IMR-90 (cell line): ENCODE measurements at regions not wholly inside any gene's neighbourhood (a gene's known extent, or its start where the extent isn't known, plus 50 kb on each side); places are given as distances from the start of the nearest gene placed in this dataset.

Source experiments
- ATAC-seq: fragments of 200-7000 bp; cut with Tn5 transposase; 2 replicates; pipeline ENCODE4 v1.9.1; 2020; ENCODE audit warnings: low read depth, mild to moderate bottlenecking, moderate library complexity
- BruUV-seq: library from RNA; stranded (reverse); fragments of 400-500 nt; replicated peaks from 2 replicates; lab custom pipeline; 2021; lab: Mats Ljungman, UMichigan
- CTCF ChIA-PET: fragments of 300-600 bp; formaldehyde crosslinking; extraction: SDS; loops from one replicate; lab custom pipeline; 2021; ENCODE audit warnings: antibody characterized with exemption; lab: Yijun Ruan, JAX
- POLR2A ChIA-PET: fragments of 300-600 bp; sonication (Branson Sonifier 250); formaldehyde crosslinking; loops from one replicate; lab custom pipeline; 2022; ENCODE audit warnings: antibody characterized with exemption; ENCODE audit not compliant: unreplicated experiment; lab: Charles Lee
- DNase-seq: peaks from one replicate; pipeline ENCODE4 v3.0.0; 2013
- H2AFZ ChIP-seq: replicated peaks from 2 replicates; pipeline ENCODE3; 2013; ENCODE audit warnings: low read length, mild to moderate bottlenecking; ENCODE audit not compliant: poor library complexity
- H2AK5ac ChIP-seq: 2 replicates; pipeline ENCODE4 v1.6.1; 2013; ENCODE audit warnings: low read depth, low read length, inconsistent platforms
- H2AK9ac ChIP-seq: replicated peaks from 2 replicates; pipeline ENCODE3; 2013; ENCODE audit warnings: mild to moderate bottlenecking, low read depth, low read length, moderate library complexity; ENCODE audit not compliant: poor library complexity
- H2BK120ac ChIP-seq: 2 replicates; pipeline ENCODE4 v1.6.1; 2013; ENCODE audit warnings: low read depth, low read length, inconsistent platforms
- H2BK15ac ChIP-seq: 3 replicates; pipeline ENCODE4 v1.6.1; 2013; ENCODE audit warnings: low read depth, low read length, inconsistent platforms
- H2BK20ac ChIP-seq: 2 replicates; pipeline ENCODE4 v1.6.1; 2013; ENCODE audit warnings: low read depth, mild to moderate bottlenecking, inconsistent platforms, low read length, moderate library complexity
- H2BK5ac ChIP-seq: 2 replicates; pipeline ENCODE4 v1.6.1; 2013; ENCODE audit warnings: mild to moderate bottlenecking, low read depth, low read length, inconsistent platforms; ENCODE audit not compliant: poor library complexity, severe bottlenecking
- H3K14ac ChIP-seq: replicated peaks from 2 replicates; pipeline ENCODE4 v1.6.1; 2013; ENCODE audit warnings: low read depth, low read length, inconsistent platforms
- H3K18ac ChIP-seq: 2 replicates; pipeline ENCODE4 v1.6.1; 2013; ENCODE audit warnings: low read depth, low read length, control low read depth
- H3K23ac ChIP-seq: 2 replicates; pipeline ENCODE4 v1.6.1; 2013; ENCODE audit warnings: low read depth, low read length, inconsistent platforms
- H3K27ac ChIP-seq: 2 replicates; pipeline ENCODE4 v1.5.1; 2013; ENCODE audit warnings: mild to moderate bottlenecking, control low read depth, low read length; ENCODE audit not compliant: insufficient read depth
- H3K27me3 ChIP-seq: 2 replicates; pipeline ENCODE4 v1.6.1; 2013; ENCODE audit warnings: low read length; ENCODE audit not compliant: control insufficient read depth, insufficient read depth
- H3K36me3 ChIP-seq: 2 replicates; pipeline ENCODE4 v1.6.1; 2013; ENCODE audit warnings: low read length, mixed read lengths; ENCODE audit not compliant: control insufficient read depth, insufficient read depth
- H3K4ac ChIP-seq: 2 replicates; pipeline ENCODE4 v1.6.1; 2013; ENCODE audit warnings: low read depth, low read length, inconsistent platforms
- H3K4me1 ChIP-seq: 2 replicates; pipeline ENCODE4 v1.6.1; 2013; ENCODE audit warnings: low read length, mixed read lengths; ENCODE audit not compliant: control insufficient read depth, insufficient read depth
- H3K4me2 ChIP-seq: 2 replicates; pipeline ENCODE4 v1.6.1; 2013; ENCODE audit warnings: low read depth, mild to moderate bottlenecking, control low read depth, low read length, moderate library complexity
- H3K4me3 ChIP-seq: 2 replicates; pipeline ENCODE4 v1.5.1; 2013; ENCODE audit warnings: low read depth, mild to moderate bottlenecking, control low read depth, low read length, moderate library complexity; ENCODE audit not compliant: insufficient read depth
- H3K56ac ChIP-seq: 2 replicates; pipeline ENCODE4 v1.6.1; 2013; ENCODE audit warnings: low read length, inconsistent platforms; ENCODE audit not compliant: insufficient read depth; ENCODE audit errors: extremely low read depth
- H3K79me1 ChIP-seq, 2 experiments: 2 replicates each; pipeline ENCODE4 v1.6.1; 2013; ENCODE audit warnings: low read length in 2 of 2, inconsistent platforms in 1 of 2, low read depth in 1 of 2
- H3K9ac ChIP-seq: 2 replicates; pipeline ENCODE4 v1.6.1; 2013; ENCODE audit warnings: low read depth, low read length, control low read depth
- H3K9me1 ChIP-seq: 2 replicates; pipeline ENCODE4 v1.6.1; 2013; ENCODE audit warnings: low read length, inconsistent platforms; ENCODE audit not compliant: insufficient read depth
- H3K9me3 ChIP-seq: 2 replicates; pipeline ENCODE4 v1.6.1; 2013; ENCODE audit warnings: low read length; ENCODE audit not compliant: control insufficient read depth, insufficient read depth
- H4K20me1 ChIP-seq: 2 replicates; pipeline ENCODE4 v1.6.1; 2013; ENCODE audit warnings: low read length, inconsistent platforms; ENCODE audit not compliant: insufficient read depth
- H4K5ac ChIP-seq: 2 replicates; pipeline ENCODE4 v1.6.1; 2013; ENCODE audit warnings: mild to moderate bottlenecking, low read depth, low read length, control low read depth
- H4K8ac ChIP-seq, 2 experiments: 2 replicates each; pipeline ENCODE4 v1.6.1; 2013; ENCODE audit warnings: low read depth in 2 of 2, low read length in 2 of 2, control low read depth in 1 of 2, inconsistent platforms in 1 of 2
- H4K91ac ChIP-seq: 2 replicates; pipeline ENCODE4 v1.6.1; 2013; ENCODE audit warnings: low read depth, low read length, inconsistent platforms; ENCODE audit not compliant: insufficient read depth
- BHLHE40 ChIP-seq: fragments of 150-350 bp; IDR thresholded peaks from 2 replicates; pipeline ENCODE4 v1.6.1; 2016; ENCODE audit warnings: mild to moderate bottlenecking, low read depth, low read length
- CEBPB ChIP-seq: IDR thresholded peaks from 2 replicates; pipeline ENCODE4 v1.6.1; 2012; ENCODE audit warnings: low read depth, low read length, improper control_type of control experiment
- MAZ ChIP-seq: IDR thresholded peaks from 2 replicates; pipeline ENCODE4 v1.6.1; 2012; ENCODE audit warnings: low read depth, mild to moderate bottlenecking, low read length, improper control_type of control experiment, moderate library complexity, borderline replicate concordance
- RFX5 ChIP-seq: IDR thresholded peaks from 2 replicates; pipeline ENCODE4 v1.8.0; 2012; ENCODE audit warnings: low read depth, mild to moderate bottlenecking, low read length, moderate library complexity
- WGBS, 2 experiments: methylation state at CpG; one replicate each; pipeline versions ENCODE4 v1.1.5 to v1.1.7; 2013; ENCODE audit warnings: missing lambda C conversion rate in 2 of 2; ENCODE audit not compliant: insufficient read length in 1 of 2; ENCODE audit errors: extremely low coverage in 2 of 2; 5-methylcytosine and 5-hydroxymethylcytosine counted together
- dilution Hi-C: fragments of 300-500 bp; cut with HindIII; formaldehyde crosslinking; loops from one replicate; pipeline ENCODE4 v1.14.3; 2018; ENCODE audit warnings: low sequenced_read_pairs; ENCODE audit not compliant: unreplicated experiment
- in situ Hi-C: fragments of 300-500 bp; cut with MboI; formaldehyde crosslinking; loops from 3 replicates; pipeline ENCODE4 v1.14.3; 2019; ENCODE audit warnings: low sequenced_read_pairs, inconsistent platforms, mixed read lengths
- intact Hi-C: fragments of 100-400 bp; cut with micrococcal nuclease; formaldehyde crosslinking; loops from 2 replicates; pipeline ENCODE4 v1.10.0; 2022

DNA sequence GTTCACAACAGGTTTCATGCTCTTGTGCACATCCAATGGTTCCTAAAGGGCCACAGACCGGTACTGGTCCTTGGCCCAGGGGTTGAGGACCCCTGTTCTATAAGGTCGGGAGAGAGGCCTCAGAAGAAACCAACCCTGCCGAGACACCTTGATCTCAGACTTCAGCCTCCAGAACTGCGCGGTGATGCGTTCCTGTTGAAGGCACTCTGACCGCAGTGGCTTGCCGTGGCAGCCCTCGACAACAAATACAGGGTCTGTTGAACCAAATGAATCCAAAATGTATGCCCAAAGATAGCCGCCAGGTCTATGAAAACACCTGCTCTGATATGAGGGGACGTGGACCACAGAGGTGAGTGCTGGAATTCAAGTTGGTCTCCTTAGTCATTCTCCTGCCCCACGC is 389.8 kb downstream of the SEC14L1 start:
- no peak overlapping the region for H2AK5ac ChIP-seq
- H3K18ac ChIP-seq, result no peak overlapping the region
- H2BK120ac ChIP-seq, result no peak overlapping the region
- H3K14ac ChIP-seq, result no peak overlapping the region
- H3K9me1 ChIP-seq, result no peaks in the 10 kb centered on the region
- intact Hi-C loops (no loop called here), dilution Hi-C loops (no loop called here), in situ Hi-C loops (no loop called here)
- H2AK9ac ChIP-seq, result no peak overlapping the region
- no peak overlapping the region for H3K4me3 ChIP-seq
- H3K4ac ChIP-seq, result no peak overlapping the region
- DNase-seq, result no peak
- H3K36me3 ChIP-seq, result no peaks in the 10 kb centered on the region
- H3K4me2 ChIP-seq, result no peak overlapping the region
- CTCF ChIA-PET, result no interaction called here
- H3K27ac ChIP-seq, result no peak overlapping the region
- ATAC-seq, result no peak
- H2BK20ac ChIP-seq, result no peak overlapping the region
- H4K20me1 ChIP-seq, result no peaks in the 10 kb centered on the region
- no peak overlapping the region for H3K9ac ChIP-seq
- no peaks in the 10 kb centered on the region for H3K79me1 ChIP-seq
- no peak overlapping the region for H3K23ac ChIP-seq
- peaks cover 9% of the 10 kb centered on the region for H3K9me3 ChIP-seq
- no peak overlapping the region for H4K91ac ChIP-seq
- H2BK15ac ChIP-seq, result no peak overlapping the region
- POLR2A ChIA-PET, result no interaction called here
- WGBS, 2 experiments, result 90% methylated on average over 10 of the region's 12 CpGs; no CpG with 5 or more reads in 1 of the 2 experiments
- BruUV-seq, result no TSS peak
- H4K8ac ChIP-seq, result no peak overlapping the region
- H4K5ac ChIP-seq, result no peak overlapping the region
- no peaks in the 10 kb centered on the region for H3K4me1 ChIP-seq
- H3K56ac ChIP-seq, result no peak overlapping the region
- H2AFZ ChIP-seq, result no peak overlapping the region
- peaks cover 43% of the 10 kb centered on the region for H3K27me3 ChIP-seq
- no peak overlapping the region for H2BK5ac ChIP-seq
- TF ChIP-seq BHLHE40 (no peak), CEBPB (no peak), MAZ (no peak), RFX5 (no peak)
